Adrenal gland (tissue), 9 donors: ENCODE measurements at regions not wholly inside any gene's neighbourhood (a gene's known extent, or its start where the extent isn't known, plus 50 kb on each side); places are given as distances from the start of the nearest gene placed in this dataset.

Source experiments
- DNase-seq, 7 donors: peaks; one replicate each; pipeline ENCODE4 v3.0.0-alpha.2; 2019 to 2020
- H3K27ac ChIP-seq, 5 donors: fragments of 200-600 bp; sonication (generic) in 4 of 5; 1 replicate in 3 of 5; 2 replicates in 2 of 5; pipeline versions ENCODE4 v1.5.1 to v1.8.0; 2016 to 2020; ENCODE audit warnings: mild to moderate bottlenecking in 1 of 5
- H3K27me3 ChIP-seq: fragments of 200-600 bp; 2 replicates; pipeline ENCODE4 v1.8.0; 2021
- H3K36me3 ChIP-seq, 2 donors: fragments of 200-600 bp; replicated peaks in 1 of 2; 1 replicate in 1 of 2; 2 replicates in 1 of 2; pipeline versions ENCODE4 v1.5.1 to v1.8.0; 2018 to 2022
- H3K4me1 ChIP-seq, 2 donors: fragments of 200-600 bp; replicated peaks in 1 of 2; 1 replicate in 1 of 2; 2 replicates in 1 of 2; pipeline versions ENCODE4 v1.5.1 to v1.8.0; 2018 to 2021
- H3K4me3 ChIP-seq, 4 donors: fragments of 200-600 bp; sonication (generic) in 3 of 4; one replicate each; pipeline ENCODE4 v1.5.1; 2016 to 2018
- H3K9me3 ChIP-seq, 3 donors: fragments of 200-600 bp; sonication (generic) in 1 of 3; replicated peaks in 1 of 3; 1 replicate in 2 of 3; 2 replicates in 1 of 3; pipeline versions ENCODE4 v1.5.1 to v1.8.0; 2016 to 2021
- CTCF ChIP-seq, 6 experiments: fragments of 450-650 bp in 4 of 6; fragments of 200-600 bp in 2 of 6; sonication (generic) in 1 of 6; IDR thresholded peaks; 1 replicate in 5 of 6; 2 replicates in 1 of 6; pipeline versions ENCODE4 v1.5.1 to v1.8.0; 2016 to 2021; ENCODE audit warnings: antibody characterized with exemption in 6 of 6, mild to moderate bottlenecking in 2 of 6, moderate library complexity in 1 of 6
- POLR2A ChIP-seq, 2 donors: fragments of 450-650 bp; IDR thresholded peaks; one replicate each; pipeline ENCODE4 v1.6.1; 2017; ENCODE audit warnings: antibody characterized with exemption in 2 of 2, mild to moderate bottlenecking in 2 of 2, moderate library complexity in 1 of 2
- WGBS, 4 donors: extraction: QIAGEN DNeasy Blood & Tissue Kit in 2 of 4; methylation state at CpG; one replicate each; pipeline versions ENCODE4 v1.1.5 to v1.1.7; 2013 to 2017; 5-methylcytosine and 5-hydroxymethylcytosine counted together
- intact Hi-C, 2 donors: fragments of 100-400 bp; cut with DNase I; formaldehyde crosslinking; loops; one replicate each; pipeline versions ENCODE4 v1.14.1 to v1.15.0; 2022 to 2023
- donor health status: healthy with polysubstance abuse.
- donor health status: Bipolar disorder and iron deficiency.
- donor health status: DM: yes; HTN: yes; CAD: no.
- donor health status: DM: no; HTN: no; CAD: no.
- donor health status: DM: no; HTN: no; CAD: no.

- Histone ChIP-seq H3K4me1 (no peaks in the 10 kb centered on the region), H3K27me3 (no peaks in the 10 kb centered on the region), H3K4me3 (no peak overlapping the region), H3K36me3 (no peaks in the 10 kb centered on the region), H3K9me3 (no peaks in the 10 kb centered on the region), H3K27ac (no peak overlapping the region)
- intact Hi-C loops = no loop called here
- 75 to 82% (median 77%) methylated on average over 7 to 9 of the region's 9 CpGs for WGBS, 4 donors
- DNase-seq = no peak
- TF ChIP-seq POLR2A (IDR thresholded peaks at IDR 0.05) (no peak), CTCF (IDR thresholded peaks at IDR 0.05) (no peak)
Observed at GRCh38 chr7:131802195-131802864, 245.9 kb upstream of the PODXL start.

- H3K4me1 ChIP-seq = no peaks in the 10 kb centered on the region
- WGBS, 4 donors = 20 to 43% (median 34%) methylated on average over 1 of the region's 1 CpG
Observed at GRCh38 chr7:131800531-131800930, 244.1 kb upstream of the PODXL start.

GRCh38 chr7:131800008-131800407, 243.6 kb upstream of the PODXL start:
- no peak overlapping the region for H3K27ac ChIP-seq
- H3K4me3 ChIP-seq = no peak overlapping the region
- WGBS, 4 donors = 71 to 78% (median 76%) methylated on average over 6 of the region's 6 CpGs
- H3K4me1 ChIP-seq = no peaks in the 10 kb centered on the region
- intact Hi-C loops = no loop called here
- no peak for DNase-seq
- no peak for TF ChIP-seq CTCF (IDR thresholded peaks at IDR 0.05)
- no peak for TF ChIP-seq POLR2A (IDR thresholded peaks at IDR 0.05)
- no peaks in the 10 kb centered on the region for H3K9me3 ChIP-seq
- H3K36me3 ChIP-seq = no peaks in the 10 kb centered on the region
- H3K27me3 ChIP-seq = no peaks in the 10 kb centered on the region

More at GRCh38 chr7:131800531-131800930, 244.1 kb upstream of the PODXL start:
- TF ChIP-seq CTCF (IDR thresholded peaks at IDR 0.05) (no peak), POLR2A (IDR thresholded peaks at IDR 0.05) (no peak)
- intact Hi-C loops = no loop called here
- Histone ChIP-seq H3K27me3 (no peaks in the 10 kb centered on the region), H3K9me3 (no peaks in the 10 kb centered on the region), H3K27ac (no peak overlapping the region), H3K36me3 (no peaks in the 10 kb centered on the region), H3K4me3 (no peak overlapping the region)
- DNase-seq = no peak

GRCh38 chr7:131797841-131798240, 241.4 kb upstream of the PODXL start:
- no peaks in the 10 kb centered on the region for H3K36me3 ChIP-seq
- intact Hi-C loops = no loop called here
- H3K27ac ChIP-seq = no peak overlapping the region
- H3K9me3 ChIP-seq = no peaks in the 10 kb centered on the region
- no peak overlapping the region for H3K4me3 ChIP-seq
- no peaks in the 10 kb centered on the region for H3K27me3 ChIP-seq
- TF ChIP-seq CTCF (IDR thresholded peaks at IDR 0.05) (no peak), POLR2A (IDR thresholded peaks at IDR 0.05) (no peak)
- 74 to 79% (median 76%) methylated on average over 4 of the region's 4 CpGs for WGBS, 4 donors
- no peak for DNase-seq
- no peaks in the 10 kb centered on the region for H3K4me1 ChIP-seq
